Natural killer cell (primary cell): ENCODE measurements at regions not wholly inside any gene's neighbourhood (a gene's known extent, or its start where the extent isn't known, plus 50 kb on each side); places are given as distances from the start of the nearest gene placed in this dataset.

Experiments
- ATAC-seq, 3 donors: fragments of 150-1000 bp in 2 of 3; fragments of 200-7000 bp in 1 of 3; cut with Tn5 transposase; 1 replicate in 1 of 3; 2 replicates in 2 of 3; pipeline ENCODE4 v1.10.0; 2021; ENCODE audit warnings: mild to moderate bottlenecking in 2 of 3, moderate library complexity in 2 of 3
- DNase-seq, 2 donors: peaks; one replicate each; pipeline versions ENCODE4 v3.0.0 to v3.0.0-alpha.2; 2013 to 2021; ENCODE audit warnings: mixed read lengths in 1 of 2
- H3K27ac ChIP-seq: one replicate; pipeline ENCODE4 v1.5.1; 2013; ENCODE audit warnings: mild to moderate bottlenecking, low read length
- H3K27me3 ChIP-seq: one replicate; pipeline ENCODE4 v1.6.1; 2013; ENCODE audit warnings: low read length; ENCODE audit not compliant: control insufficient read depth, insufficient read depth
- H3K36me3 ChIP-seq: one replicate; pipeline ENCODE4 v1.6.1; 2013; ENCODE audit warnings: low read length; ENCODE audit not compliant: control insufficient read depth, insufficient read depth
- H3K4me1 ChIP-seq: one replicate; pipeline ENCODE4 v1.6.1; 2013; ENCODE audit warnings: low read length; ENCODE audit not compliant: control insufficient read depth, insufficient read depth
- H3K4me3 ChIP-seq: one replicate; pipeline ENCODE4 v1.5.1; 2013; ENCODE audit warnings: low read length
- H3K9me3 ChIP-seq: one replicate; pipeline ENCODE4 v1.6.1; 2013; ENCODE audit warnings: low read length; ENCODE audit not compliant: control insufficient read depth, insufficient read depth
- H3K27ac Mint-ChIP-seq, 2 donors: one replicate each; pipeline ENCODE4 v1.8.0; 2022; ENCODE audit warnings: mild to moderate bottlenecking in 2 of 2, mixed read lengths in 2 of 2, moderate library complexity in 1 of 2
- H3K27me3 Mint-ChIP-seq, 2 donors: one replicate each; pipeline ENCODE4 v1.8.0; 2022; ENCODE audit warnings: low read depth in 2 of 2, mixed read lengths in 2 of 2
- H3K36me3 Mint-ChIP-seq: one replicate; pipeline ENCODE4 v1.8.0; 2022; ENCODE audit warnings: mixed read lengths
- H3K4me1 Mint-ChIP-seq, 2 donors: one replicate each; pipeline ENCODE4 v1.8.0; 2022; ENCODE audit warnings: mixed read lengths in 2 of 2
- H3K4me3 Mint-ChIP-seq: one replicate; pipeline ENCODE4 v1.8.0; 2022; ENCODE audit warnings: mild to moderate bottlenecking, moderate library complexity, mixed read lengths
- H3K9me3 Mint-ChIP-seq, 2 donors: one replicate each; pipeline ENCODE4 v1.8.0; 2022; ENCODE audit warnings: mixed read lengths in 2 of 2
- CTCF ChIP-seq: fragments of 200-600 bp; IDR thresholded peaks from one replicate; pipeline ENCODE4 v1.8.0; 2022; ENCODE audit warnings: antibody characterized with exemption
- WGBS: methylation state at CpG from one replicate; pipeline ENCODE4 v1.1.7; 2013; ENCODE audit warnings: missing lambda C conversion rate; ENCODE audit not compliant: insufficient coverage; 5-methylcytosine and 5-hydroxymethylcytosine counted together
- intact Hi-C: fragments of 100-400 bp; cut with micrococcal nuclease; formaldehyde crosslinking; loops from one replicate; pipeline ENCODE4 v1.14.2; 2022

- intact Hi-C loops: no loop called here
- H3K4me1 Mint-ChIP-seq: peaks cover 4 to 6% of the 10 kb centered on the region in 2 donors
Observed at GRCh38 chr16:48450367-48450766, 65.2 kb upstream of the SIAH1 start.

GRCh38 chr16:48448841-48449481, 63.7 kb upstream of the SIAH1 start:
- intact Hi-C loops: no loop called here
- ATAC-seq (no peak), DNase-seq (no peak)
- no peaks in the 10 kb centered on the region for H3K36me3 Mint-ChIP-seq
- Histone ChIP-seq H3K4me1 (no peaks in the 10 kb centered on the region), H3K27me3 (no peaks in the 10 kb centered on the region), H3K36me3 (no peaks in the 10 kb centered on the region), H3K4me3 (no peak overlapping the region), H3K27ac (no peak overlapping the region), H3K9me3 (no peaks in the 10 kb centered on the region)
- no peak overlapping the region for H3K4me3 Mint-ChIP-seq
- TF ChIP-seq CTCF: no peak
- 92% methylated on average over 9 of the region's 9 CpGs for WGBS
- no peaks in the 10 kb centered on the region for H3K9me3 Mint-ChIP-seq
- no peaks in the 10 kb centered on the region for H3K4me1 Mint-ChIP-seq
- H3K27ac Mint-ChIP-seq: no peak overlapping the region
- H3K27me3 Mint-ChIP-seq: no peaks in the 10 kb centered on the region

More at GRCh38 chr16:48450367-48450766, 65.2 kb upstream of the SIAH1 start:
- Histone ChIP-seq H3K9me3 (no peaks in the 10 kb centered on the region), H3K27ac (no peak overlapping the region), H3K27me3 (no peaks in the 10 kb centered on the region), H3K36me3 (no peaks in the 10 kb centered on the region), H3K4me1 (peaks cover 4% of the 10 kb centered on the region), H3K4me3 (no peak overlapping the region)
- Mint-ChIP-seq H3K9me3 (no peaks in the 10 kb centered on the region), H3K27ac (no peak overlapping the region), H3K4me3 (no peak overlapping the region), H3K27me3 (no peaks in the 10 kb centered on the region), H3K36me3 (no peaks in the 10 kb centered on the region)
- WGBS: no CpG with 5 or more reads among the region's 1 CpG
- no peak for TF ChIP-seq CTCF
- DNase-seq (no peak), ATAC-seq (no peak)

- TF ChIP-seq CTCF: no peak
- H3K36me3 ChIP-seq: no peaks in the 10 kb centered on the region
- H3K27ac ChIP-seq: no peak overlapping the region
- H3K4me3 ChIP-seq: no peak overlapping the region
- H3K4me3 Mint-ChIP-seq: no peak overlapping the region
- ATAC-seq (no peak), DNase-seq (no peak)
- no peaks in the 10 kb centered on the region for H3K36me3 Mint-ChIP-seq
- H3K4me1 Mint-ChIP-seq: no peaks in the 10 kb centered on the region
- 96% methylated on average over 5 of the region's 7 CpGs for WGBS
- intact Hi-C loops: no loop called here
- H3K27ac Mint-ChIP-seq: no peak overlapping the region
- H3K4me1 ChIP-seq: no peaks in the 10 kb centered on the region
- H3K9me3 ChIP-seq: no peaks in the 10 kb centered on the region
- no peaks in the 10 kb centered on the region for H3K27me3 Mint-ChIP-seq
- no peaks in the 10 kb centered on the region for H3K9me3 Mint-ChIP-seq
- no peaks in the 10 kb centered on the region for H3K27me3 ChIP-seq
Observed at GRCh38 chr16:48447940-48448536, 62.8 kb upstream of the SIAH1 start.

GRCh38 chr16:48447428-48447827, 62.2 kb upstream of the SIAH1 start:
- Histone ChIP-seq H3K27me3 (no peaks in the 10 kb centered on the region), H3K36me3 (no peaks in the 10 kb centered on the region), H3K4me3 (no peak overlapping the region), H3K4me1 (no peaks in the 10 kb centered on the region), H3K9me3 (no peaks in the 10 kb centered on the region), H3K27ac (no peak overlapping the region)
- Mint-ChIP-seq H3K4me3 (no peak overlapping the region), H3K36me3 (no peaks in the 10 kb centered on the region), H3K9me3 (no peaks in the 10 kb centered on the region), H3K27ac (no peak overlapping the region), H3K4me1 (no peaks in the 10 kb centered on the region), H3K27me3 (no peaks in the 10 kb centered on the region)
- WGBS: 93% methylated on average over 8 of the region's 8 CpGs
- no peak for TF ChIP-seq CTCF
- DNase-seq (no peak), ATAC-seq (no peak)
- intact Hi-C loops: no loop called here
